HuH-7.5 (cell line): ENCODE measurements at regions not wholly inside any gene's neighbourhood (a gene's known extent, or its start where the extent isn't known, plus 50 kb on each side); places are given as distances from the start of the nearest gene placed in this dataset.

Source experiments
- DNase-seq: peaks from one replicate; pipeline ENCODE4 v3.0.0; 2011; ENCODE audit warnings: low spot score

- DNase-seq, result no peak
Measured at GRCh38 chr6:105608711-105609374, 206.0 kb upstream of the PREP start.

- no peak for DNase-seq
Measured at GRCh38 chr6:105607636-105608621, 205.0 kb upstream of the PREP start.

- DNase-seq, result no peak
Measured at GRCh38 chr6:105606831-105607463, 204.1 kb upstream of the PREP start.

GRCh38 chr6:105604587-105604884, 201.7 kb upstream of the PREP start:
- no peak for DNase-seq

- no peak for DNase-seq
Measured at GRCh38 chr6:105603788-105604586, 201.1 kb upstream of the PREP start.

- DNase-seq, result no peak
Measured at GRCh38 chr6:105601541-105602236, 198.8 kb upstream of the PREP start.

- DNase-seq, result no peak
Measured at GRCh38 chr6:105600336-105601260, 197.7 kb upstream of the PREP start.

- DNase-seq, result no peak
Measured at GRCh38 chr6:105598264-105598663, 195.4 kb upstream of the PREP start.

- no peak for DNase-seq
Measured at GRCh38 chr6:105596284-105596755, 193.4 kb upstream of the PREP start.

- no peak for DNase-seq
Measured at GRCh38 chr6:105595829-105596228, 192.9 kb upstream of the PREP start.

- DNase-seq, result no peak
Measured at GRCh38 chr6:105594821-105595220, 191.9 kb upstream of the PREP start.

- no peak for DNase-seq
Measured at GRCh38 chr6:105593805-105594671, 191.2 kb upstream of the PREP start.

- no peak for DNase-seq
Measured at GRCh38 chr6:105593056-105593690, 190.3 kb upstream of the PREP start.

- no peak for DNase-seq
Measured at GRCh38 chr6:105592329-105592728, 189.4 kb upstream of the PREP start.

- DNase-seq, result no peak
Measured at GRCh38 chr6:105591053-105591452, 188.2 kb upstream of the PREP start.

- DNase-seq, result no peak
Measured at GRCh38 chr6:105588123-105588710, 185.3 kb upstream of the PREP start.

- no peak for DNase-seq
Measured at GRCh38 chr6:105587349-105588122, 184.7 kb upstream of the PREP start.
